Peyer's patch (tissue), 4 donors: ENCODE measurements at regions not wholly inside any gene's neighbourhood (a gene's known extent, or its start where the extent isn't known, plus 50 kb on each side); places are given as distances from the start of the nearest gene placed in this dataset.

ENCODE experiments used
- DNase-seq, 3 donors: peaks; one replicate each; pipeline ENCODE4 v3.0.0-alpha.2; 2017 to 2019
- H3K27ac ChIP-seq, 4 donors: fragments of 200-600 bp; sonication (generic); one replicate each; pipeline ENCODE4 v1.5.1; 2016 to 2019
- H3K27me3 ChIP-seq, 2 donors: fragments of 200-600 bp; sonication (generic); one replicate each; pipeline ENCODE4 v1.5.1; 2019
- H3K36me3 ChIP-seq, 3 donors: fragments of 200-600 bp; sonication (generic); one replicate each; pipeline ENCODE4 v1.5.1; 2016 to 2019
- H3K4me1 ChIP-seq, 4 donors: fragments of 200-600 bp; sonication (generic); one replicate each; pipeline ENCODE4 v1.5.1; 2016 to 2019
- H3K4me3 ChIP-seq, 4 donors: fragments of 200-600 bp; sonication (generic); 1 replicate in 3 of 4; 2 replicates in 1 of 4; pipeline ENCODE4 v1.5.1; 2016 to 2019; ENCODE audit warnings: mild to moderate bottlenecking in 1 of 4
- H3K9me3 ChIP-seq, 4 donors: fragments of 200-600 bp; sonication (generic); one replicate each; pipeline ENCODE4 v1.5.1; 2016 to 2019; ENCODE audit warnings: mild to moderate bottlenecking in 1 of 4
- CTCF ChIP-seq, 6 experiments: fragments of 450-650 bp in 4 of 6; fragments of 200-600 bp in 2 of 6; sonication (generic) in 1 of 6; IDR thresholded peaks; one replicate each; pipeline ENCODE4 v1.5.1; 2017 to 2019; ENCODE audit warnings: antibody characterized with exemption in 6 of 6, mild to moderate bottlenecking in 3 of 6, moderate library complexity in 1 of 6
- POLR2A ChIP-seq, 2 donors: fragments of 450-650 bp; IDR thresholded peaks; one replicate each; pipeline ENCODE4 v1.5.1; 2017; ENCODE audit warnings: antibody characterized with exemption in 2 of 2, mild to moderate bottlenecking in 2 of 2, moderate library complexity in 2 of 2

GRCh38 chr11:109864151-109864661 is 229.0 kb upstream of the ZC3H12C start:
- H3K9me3 ChIP-seq: no peaks in the 10 kb centered on the region
- no peaks in the 10 kb centered on the region for H3K27me3 ChIP-seq
- no peak for TF ChIP-seq CTCF (IDR thresholded peaks at IDR 0.05)
- TF ChIP-seq POLR2A (IDR thresholded peaks at IDR 0.05): no peak
- no peak overlapping the region for H3K4me3 ChIP-seq
- H3K4me1 ChIP-seq: no peaks in the 10 kb centered on the region
- H3K36me3 ChIP-seq: no peaks in the 10 kb centered on the region
- DNase-seq: no peak
- no peak overlapping the region for H3K27ac ChIP-seq

GRCh38 chr11:109864834-109865547 is 228.2 kb upstream of the ZC3H12C start:
- H3K27ac ChIP-seq: no peak overlapping the region
- no peaks in the 10 kb centered on the region for H3K36me3 ChIP-seq
- no peaks in the 10 kb centered on the region for H3K4me1 ChIP-seq
- TF ChIP-seq POLR2A (IDR thresholded peaks at IDR 0.05) (no peak), CTCF (IDR thresholded peaks at IDR 0.05) (no peak)
- no peaks in the 10 kb centered on the region for H3K27me3 ChIP-seq
- DNase-seq: no peak
- H3K9me3 ChIP-seq: no peaks in the 10 kb centered on the region
- no peak overlapping the region for H3K4me3 ChIP-seq

GRCh38 chr11:109865548-109866186 is 227.5 kb upstream of the ZC3H12C start:
- DNase-seq: no peak
- Histone ChIP-seq H3K4me3 (no peak overlapping the region), H3K4me1 (no peaks in the 10 kb centered on the region), H3K36me3 (no peaks in the 10 kb centered on the region), H3K27me3 (no peaks in the 10 kb centered on the region), H3K9me3 (no peaks in the 10 kb centered on the region), H3K27ac (no peak overlapping the region)
- no peak for TF ChIP-seq POLR2A (IDR thresholded peaks at IDR 0.05)
- TF ChIP-seq CTCF (IDR thresholded peaks at IDR 0.05): peak in 2 of 6 experiments; percentile 25 to 41

GRCh38 chr11:109867784-109868183 is 225.4 kb upstream of the ZC3H12C start:
- TF ChIP-seq CTCF (IDR thresholded peaks at IDR 0.05): no peak
- TF ChIP-seq POLR2A (IDR thresholded peaks at IDR 0.05): no peak
- no peaks in the 10 kb centered on the region for H3K36me3 ChIP-seq
- no peak overlapping the region for H3K27ac ChIP-seq
- no peaks in the 10 kb centered on the region for H3K27me3 ChIP-seq
- H3K4me1 ChIP-seq: no peaks in the 10 kb centered on the region
- H3K4me3 ChIP-seq: no peak overlapping the region
- no peaks in the 10 kb centered on the region for H3K9me3 ChIP-seq
- DNase-seq: no peak

- no peak overlapping the region for H3K27ac ChIP-seq
- no peak for DNase-seq
- no peaks in the 10 kb centered on the region for H3K36me3 ChIP-seq
- no peaks in the 10 kb centered on the region for H3K4me1 ChIP-seq
- no peak overlapping the region for H3K4me3 ChIP-seq
- no peaks in the 10 kb centered on the region for H3K27me3 ChIP-seq
- H3K9me3 ChIP-seq: no peaks in the 10 kb centered on the region
- TF ChIP-seq POLR2A (IDR thresholded peaks at IDR 0.05): no peak
- TF ChIP-seq CTCF (IDR thresholded peaks at IDR 0.05): no peak
Measured at GRCh38 chr11:109869536-109869935, 223.7 kb upstream of the ZC3H12C start.
